Amniotic stem cell (primary cell): ENCODE measurements at regions not wholly inside any gene's neighbourhood (a gene's known extent, or its start where the extent isn't known, plus 50 kb on each side); places are given as distances from the start of the nearest gene placed in this dataset.
"Not testable (repeated sequence)": the region's sequence is repeated elsewhere in the genome, so short reads cannot be mapped to it uniquely, and the experiment has no call there.

ENCODE experiments used
- DNase-seq: peaks from one replicate; lab custom pipeline; 2025; lab: John Stamatoyannopoulos, UW

- no peak for DNase-seq
Measured at GRCh38 chr3:94607778-94608177, 544.9 kb downstream of the NSUN3 start.

GRCh38 chr3:94609908-94610307, 547.0 kb downstream of the NSUN3 start:
- no peak for DNase-seq

- DNase-seq = no peak
Measured at GRCh38 chr3:94611596-94611995, 548.7 kb downstream of the NSUN3 start.

- no peak for DNase-seq
Measured at GRCh38 chr3:94612631-94613030, 549.8 kb downstream of the NSUN3 start.

GRCh38 chr3:94614192-94614591, 551.3 kb downstream of the NSUN3 start:
- no peak for DNase-seq

GRCh38 chr3:94615275-94616065, 552.6 kb downstream of the NSUN3 start:
- no peak for DNase-seq

- no peak for DNase-seq
Measured at GRCh38 chr3:94616833-94617232, 554.0 kb downstream of the NSUN3 start.

GRCh38 chr3:94617312-94617711, 554.5 kb downstream of the NSUN3 start:
- no peak for DNase-seq

- no peak for DNase-seq
Measured at GRCh38 chr3:94619643-94620042, 556.8 kb downstream of the NSUN3 start.

GRCh38 chr3:94626573-94626972, 563.7 kb downstream of the NSUN3 start:
- no peak for DNase-seq

GRCh38 chr3:94627689-94628088, 564.8 kb downstream of the NSUN3 start:
- no peak for DNase-seq

- no peak for DNase-seq
Measured at GRCh38 chr3:94643400-94643799, 580.5 kb downstream of the NSUN3 start.

- DNase-seq = no peak
Measured at GRCh38 chr3:94645790-94646189, 582.9 kb downstream of the NSUN3 start.

- no peak for DNase-seq
Measured at GRCh38 chr3:94647131-94647530, 584.3 kb downstream of the NSUN3 start.

GRCh38 chr3:94648270-94649180, 585.7 kb downstream of the NSUN3 start:
- DNase-seq = not testable (repeated sequence)

GRCh38 chr3:94654096-94654495, 591.2 kb downstream of the NSUN3 start:
- no peak for DNase-seq

GRCh38 chr3:94665922-94666321, 603.1 kb downstream of the NSUN3 start:
- no peak for DNase-seq

GRCh38 chr3:94671078-94671477, 608.2 kb downstream of the NSUN3 start:
- no peak for DNase-seq

GRCh38 chr3:94673876-94674275, 611.0 kb downstream of the NSUN3 start:
- no peak for DNase-seq

- no peak for DNase-seq
Measured at GRCh38 chr3:94686208-94686607, 623.3 kb downstream of the NSUN3 start.

- DNase-seq = no peak
Measured at GRCh38 chr3:94693997-94694640, 631.3 kb downstream of the NSUN3 start.

GRCh38 chr3:94694894-94695293, 632.0 kb downstream of the NSUN3 start:
- DNase-seq = no peak

- DNase-seq = no peak
Measured at GRCh38 chr3:94704467-94704866, 641.6 kb downstream of the NSUN3 start.
